Fibroblast of mammary gland (primary cell): ENCODE measurements at regions not wholly inside any gene's neighbourhood (a gene's known extent, or its start where the extent isn't known, plus 50 kb on each side); places are given as distances from the start of the nearest gene placed in this dataset.

Experiments
- DNase-seq: peaks from one replicate; pipeline ENCODE4 v3.0.0-alpha.2; 2010; ENCODE audit warnings: low read depth
- H3K4me3 ChIP-seq: 2 replicates; pipeline ENCODE4 v1.5.1; 2011; ENCODE audit warnings: low read depth, mild to moderate bottlenecking, low read length, moderate library complexity; ENCODE audit not compliant: control insufficient read depth
- CTCF ChIP-seq: conservative IDR thresholded peaks from 2 replicates; pipeline ENCODE4 v1.5.1; 2011; ENCODE audit warnings: low read depth, low read length, inconsistent platforms; ENCODE audit not compliant: control insufficient read depth, insufficient read depth

- no peak for DNase-seq
- TF ChIP-seq CTCF = no peak
- H3K4me3 ChIP-seq = no peak overlapping the region
Observed at GRCh38 chr15:93219859-93220420, 130.9 kb upstream of the RGMA start.

DNA sequence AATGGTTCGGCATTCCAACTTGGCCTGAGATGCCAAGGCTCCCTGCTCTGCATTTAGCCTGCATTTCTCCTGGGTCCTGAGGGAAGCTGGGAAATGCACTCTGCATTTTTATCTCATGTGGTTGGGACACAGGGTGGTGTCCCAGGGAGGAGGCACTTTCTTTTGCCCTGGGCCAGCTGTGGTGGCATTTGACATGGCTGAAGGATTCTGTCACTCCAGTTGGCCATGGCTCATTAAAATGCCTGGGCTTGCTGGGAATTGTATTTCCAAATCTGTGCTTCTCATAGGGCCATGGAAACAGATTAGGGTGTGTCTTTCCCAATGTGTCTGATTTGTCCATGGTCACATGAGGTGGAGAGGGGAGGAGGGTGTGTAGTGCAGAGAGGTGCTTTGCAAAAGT lies 128.3 kb upstream of the RGMA start:
- H3K4me3 ChIP-seq = no peak overlapping the region
- DNase-seq = no peak
- TF ChIP-seq CTCF = no peak

DNA sequence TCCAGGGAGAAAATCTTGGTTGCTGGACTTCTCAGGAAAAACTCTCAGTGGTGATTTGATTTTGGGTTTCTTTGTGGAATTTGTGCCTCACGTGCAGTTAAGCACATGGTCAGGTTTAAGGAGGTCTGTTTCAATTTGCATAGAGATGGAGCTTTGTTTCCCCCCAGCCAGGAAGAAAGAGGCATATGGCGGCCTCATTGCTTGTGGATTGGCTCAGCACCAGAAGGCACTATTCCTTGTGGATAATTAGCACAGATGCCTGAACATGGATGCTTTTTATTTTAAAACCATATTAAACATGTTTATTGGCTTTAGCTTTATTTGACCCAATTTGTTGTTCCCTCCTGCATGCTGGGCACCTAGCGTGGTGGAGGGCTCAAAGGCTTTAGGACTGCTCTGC lies 125.1 kb upstream of the RGMA start:
- DNase-seq = no peak
- TF ChIP-seq CTCF = no peak

DNA sequence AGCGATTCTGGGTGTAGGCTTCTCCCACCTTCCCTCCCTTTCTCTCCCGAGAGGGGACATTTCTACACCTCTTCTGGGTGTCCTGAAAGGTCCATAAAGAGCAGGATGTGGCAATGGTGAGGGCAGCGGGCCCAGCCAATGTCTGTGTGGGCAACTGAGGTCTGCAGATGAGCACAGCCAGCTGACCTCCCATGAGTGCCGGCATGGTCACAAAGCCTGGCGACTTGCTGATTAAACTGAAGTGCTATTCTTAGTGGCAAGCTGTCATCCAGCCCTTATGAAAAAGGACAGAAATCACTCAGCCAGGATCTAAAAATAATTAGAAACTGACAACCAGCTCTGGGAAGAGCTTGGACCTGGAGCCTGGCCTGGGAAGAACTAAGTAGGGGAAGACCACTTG lies 124.3 kb upstream of the RGMA start:
- no peak overlapping the region for H3K4me3 ChIP-seq
- DNase-seq = no peak
- no peak for TF ChIP-seq CTCF

More for the DNA sequence above, 125.1 kb upstream of the RGMA start:
- no peak overlapping the region for H3K4me3 ChIP-seq

DNA sequence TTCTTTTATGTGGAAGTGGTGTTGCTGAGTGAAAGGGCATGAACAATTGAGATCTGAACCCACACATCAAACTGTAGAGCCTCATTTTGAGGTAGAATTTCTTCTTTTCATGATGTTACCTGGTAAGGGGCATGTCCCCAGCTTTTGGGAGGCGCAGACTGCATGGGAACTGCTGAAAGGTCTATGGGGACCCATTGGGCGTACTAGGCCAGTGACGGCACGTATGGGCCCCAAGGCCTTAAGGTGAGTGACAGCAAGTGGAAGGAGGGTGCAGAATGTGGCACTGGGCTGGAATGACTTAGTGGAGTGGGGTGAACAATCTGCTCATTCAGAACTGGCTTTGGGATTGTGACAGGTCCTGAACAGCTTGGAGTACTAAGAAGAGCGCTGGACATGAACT lies 123.6 kb upstream of the RGMA start:
- H3K4me3 ChIP-seq = no peak overlapping the region
- no peak for TF ChIP-seq CTCF
- DNase-seq = no peak

GRCh38 chr15:93210995-93211394 lies 122.0 kb upstream of the RGMA start:
- DNase-seq = no peak
- no peak overlapping the region for H3K4me3 ChIP-seq
- no peak for TF ChIP-seq CTCF
